PC-9 (cell line): ENCODE measurements at regions not wholly inside any gene's neighbourhood (a gene's known extent, or its start where the extent isn't known, plus 50 kb on each side); places are given as distances from the start of the nearest gene placed in this dataset.

ENCODE experiments used
- CTCF ChIP-seq: fragments of 200-600 bp; sonication (generic); conservative IDR thresholded peaks from 2 replicates; pipeline ENCODE4 v1.6.1; 2017; ENCODE audit warnings: mixed run types, antibody characterized with exemption, mild to moderate bottlenecking, moderate library complexity
- EZH2 ChIP-seq: fragments of 200-600 bp; sonication (generic); IDR thresholded peaks from 2 replicates; pipeline ENCODE4 v1.8.0; 2017; ENCODE audit warnings: antibody characterized with exemption, low read depth

GRCh38 chr5:125595845-125596244 lies 827.4 kb upstream of the GRAMD2B start:
- TF ChIP-seq CTCF (no peak), EZH2 (no peak)
